KMS-11 (cell line): ENCODE measurements at regions not wholly inside any gene's neighbourhood (a gene's known extent, or its start where the extent isn't known, plus 50 kb on each side); places are given as distances from the start of the nearest gene placed in this dataset.

ENCODE experiments used
- H2AFZ ChIP-seq: fragments of 200-600 bp; sonication (generic); 2 replicates; pipeline ENCODE4 v1.6.1; 2016; ENCODE audit warnings: antibody characterized with exemption, mixed run types, low read depth
- H3K27ac ChIP-seq: fragments of 200-600 bp; sonication (generic); 2 replicates; pipeline ENCODE4 v1.6.1; 2016; ENCODE audit warnings: mild to moderate bottlenecking, mixed run types
- H3K27me3 ChIP-seq: fragments of 200-600 bp; sonication (generic); 2 replicates; pipeline ENCODE4 v1.6.1; 2017; ENCODE audit warnings: mild to moderate bottlenecking, low read depth, mixed run types, moderate library complexity; ENCODE audit not compliant: insufficient read depth
- H3K36me3 ChIP-seq: fragments of 200-600 bp; sonication (generic); 2 replicates; pipeline ENCODE4 v1.6.1; 2017; ENCODE audit warnings: mild to moderate bottlenecking, mixed run types; ENCODE audit not compliant: insufficient read depth
- H3K4me1 ChIP-seq: fragments of 200-600 bp; sonication (generic); 2 replicates; pipeline ENCODE4 v1.6.1; 2016; ENCODE audit warnings: mild to moderate bottlenecking, low read depth, mixed run types; ENCODE audit not compliant: poor library complexity, severe bottlenecking
- H3K4me2 ChIP-seq: fragments of 200-600 bp; sonication (generic); 2 replicates; pipeline ENCODE4 v1.7.0; 2016; ENCODE audit warnings: mild to moderate bottlenecking, mixed run types
- H3K4me3 ChIP-seq: fragments of 200-600 bp; sonication (generic); IDR thresholded peaks from 2 replicates; pipeline ENCODE4 v1.6.1; 2017; ENCODE audit warnings: low read depth, low read length, mixed read lengths; ENCODE audit not compliant: insufficient read depth
- H3K79me2 ChIP-seq: fragments of 200-600 bp; sonication (generic); 2 replicates; pipeline ENCODE4 v1.6.1; 2016; ENCODE audit warnings: low read depth, mixed run types; ENCODE audit not compliant: insufficient read depth
- H3K9ac ChIP-seq: fragments of 200-600 bp; sonication (generic); 2 replicates; pipeline ENCODE4 v1.6.1; 2016; ENCODE audit warnings: mild to moderate bottlenecking, mixed run types
- H4K20me1 ChIP-seq: fragments of 200-600 bp; sonication (generic); 2 replicates; pipeline ENCODE4 v1.6.1; 2016; ENCODE audit warnings: mild to moderate bottlenecking, mixed run types; ENCODE audit not compliant: insufficient read depth
- CTCF ChIP-seq: fragments of 200-600 bp; sonication (generic); conservative IDR thresholded peaks from 2 replicates; pipeline ENCODE4 v1.6.1; 2017; ENCODE audit warnings: low read depth, mild to moderate bottlenecking, antibody characterized with exemption, low read length, moderate library complexity, mixed read lengths

DNA sequence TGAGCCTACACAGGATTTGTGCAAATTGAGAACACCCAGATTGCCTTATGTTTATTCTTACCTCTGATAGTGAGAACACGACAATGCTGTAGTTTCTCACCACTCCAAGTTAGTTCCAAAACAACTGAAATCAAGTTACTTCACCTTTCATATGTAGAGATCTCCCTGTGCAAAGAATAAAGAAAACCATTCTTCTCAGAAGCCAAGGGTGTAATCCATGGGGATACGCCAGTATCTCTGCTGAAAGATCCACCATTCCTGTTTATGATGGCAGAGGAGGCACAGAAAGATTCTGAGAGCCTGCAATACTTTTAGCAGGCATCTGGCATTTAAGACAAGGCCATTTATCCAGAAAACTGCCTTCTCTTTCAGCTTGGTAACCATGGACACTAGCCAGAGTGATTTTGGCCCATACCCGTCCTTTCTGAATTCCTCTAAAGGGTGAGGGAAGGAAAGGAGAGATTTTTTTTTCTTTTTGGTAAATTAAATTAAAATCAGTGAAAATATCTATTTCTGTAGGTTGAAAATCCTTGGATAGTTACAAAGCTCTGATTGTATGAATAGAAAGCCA, 355.4 kb upstream of the FAR2 start:
- Histone ChIP-seq H3K9ac (no peak overlapping the region), H3K4me3 (no peak overlapping the region), H3K27ac (no peak overlapping the region), H4K20me1 (no peaks in the 10 kb centered on the region), H3K36me3 (no peaks in the 10 kb centered on the region), H3K4me1 (peaks cover 8% of the 10 kb centered on the region), H3K4me2 (no peak overlapping the region), H3K79me2 (no peaks in the 10 kb centered on the region), H3K27me3 (no peaks in the 10 kb centered on the region), H2AFZ (no peak overlapping the region)
- no peak for TF ChIP-seq CTCF

GRCh38 chr12:28794211-28794610, 354.9 kb upstream of the FAR2 start:
- H3K4me1 ChIP-seq = peaks cover 8% of the 10 kb centered on the region
- no peak overlapping the region for H3K27ac ChIP-seq
- H3K36me3 ChIP-seq = no peaks in the 10 kb centered on the region
- H3K4me3 ChIP-seq = no peak overlapping the region
- H4K20me1 ChIP-seq = no peaks in the 10 kb centered on the region
- H3K79me2 ChIP-seq = no peaks in the 10 kb centered on the region
- no peaks in the 10 kb centered on the region for H3K27me3 ChIP-seq
- H3K4me2 ChIP-seq = no peak overlapping the region
- H3K9ac ChIP-seq = no peak overlapping the region
- TF ChIP-seq CTCF = no peak
- H2AFZ ChIP-seq = no peak overlapping the region

GRCh38 chr12:28794786-28795185, 354.3 kb upstream of the FAR2 start:
- no peak overlapping the region for H2AFZ ChIP-seq
- H3K4me3 ChIP-seq = no peak overlapping the region
- no peaks in the 10 kb centered on the region for H4K20me1 ChIP-seq
- no peak overlapping the region for H3K4me2 ChIP-seq
- H3K79me2 ChIP-seq = no peaks in the 10 kb centered on the region
- no peaks in the 10 kb centered on the region for H3K27me3 ChIP-seq
- H3K27ac ChIP-seq = no peak overlapping the region
- TF ChIP-seq CTCF = no peak
- H3K36me3 ChIP-seq = no peaks in the 10 kb centered on the region
- H3K9ac ChIP-seq = no peak overlapping the region
- peaks cover 8% of the 10 kb centered on the region for H3K4me1 ChIP-seq

- H2AFZ ChIP-seq = no peak overlapping the region
- H3K79me2 ChIP-seq = no peaks in the 10 kb centered on the region
- no peak overlapping the region for H3K27ac ChIP-seq
- H4K20me1 ChIP-seq = no peaks in the 10 kb centered on the region
- H3K4me1 ChIP-seq = peaks cover 8% of the 10 kb centered on the region
- TF ChIP-seq CTCF = no peak
- H3K4me2 ChIP-seq = no peak overlapping the region
- no peaks in the 10 kb centered on the region for H3K27me3 ChIP-seq
- no peaks in the 10 kb centered on the region for H3K36me3 ChIP-seq
- no peak overlapping the region for H3K9ac ChIP-seq
- no peak overlapping the region for H3K4me3 ChIP-seq
Observed at GRCh38 chr12:28795311-28795710, 353.8 kb upstream of the FAR2 start.
